G401.6 (cell line): ENCODE measurements at regions not wholly inside any gene's neighbourhood (a gene's known extent, or its start where the extent isn't known, plus 50 kb on each side); places are given as distances from the start of the nearest gene placed in this dataset.

Experiments
- FAIRE-seq: peaks from 2 replicates; lab custom pipeline; 2012; peaks lifted over from hg19 to GRCh38; lab: Jason Lieb, UNC

DNA sequence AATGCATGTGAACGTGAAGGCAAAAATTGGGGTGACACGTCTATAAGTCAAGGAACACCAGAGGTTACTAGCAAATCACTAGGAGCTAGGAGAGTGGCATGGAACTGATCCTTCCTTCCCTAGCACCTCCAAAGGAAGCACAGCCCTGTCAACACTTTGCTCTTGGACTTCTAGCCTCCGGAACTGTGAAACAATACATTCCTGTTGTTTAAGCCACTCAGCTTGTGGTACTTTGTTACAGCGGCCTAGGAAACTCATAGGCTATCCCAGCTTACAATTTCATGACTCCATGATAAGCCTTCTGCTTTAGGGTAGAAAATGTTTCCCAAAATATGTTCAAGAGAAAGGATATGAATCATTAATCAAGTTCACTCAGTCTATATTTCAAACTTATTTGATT is 798.1 kb downstream of the DCDC2C start:
- no peak for FAIRE-seq

DNA sequence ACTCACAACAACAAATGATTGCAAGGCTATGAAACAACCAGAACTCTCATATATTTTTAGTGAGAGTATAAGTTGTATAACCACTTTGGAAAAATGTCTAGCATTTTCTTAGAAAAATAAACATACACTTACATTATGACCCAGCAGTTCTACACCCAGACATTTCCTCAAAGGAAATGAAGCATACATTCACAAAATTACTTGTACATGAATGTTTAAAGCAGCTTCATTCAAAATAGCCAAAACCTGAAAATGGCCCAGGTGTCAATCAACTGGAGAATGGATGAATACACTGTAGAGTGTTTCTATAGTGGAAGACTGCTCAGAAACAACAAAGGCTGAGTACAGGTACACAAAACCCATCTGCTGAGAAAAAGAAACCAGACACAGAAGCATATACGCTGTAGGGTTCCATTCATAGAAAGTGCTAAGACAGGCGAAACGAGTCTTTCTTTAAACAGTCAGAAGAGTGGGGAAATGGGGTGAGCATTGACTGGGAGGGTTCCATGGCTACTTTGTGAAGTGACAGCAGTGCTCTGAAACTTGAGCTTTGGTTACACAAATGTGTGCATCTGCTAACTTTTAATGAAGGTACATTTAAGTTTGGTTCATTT is 799.0 kb downstream of the DCDC2C start:
- FAIRE-seq: no peak

DNA sequence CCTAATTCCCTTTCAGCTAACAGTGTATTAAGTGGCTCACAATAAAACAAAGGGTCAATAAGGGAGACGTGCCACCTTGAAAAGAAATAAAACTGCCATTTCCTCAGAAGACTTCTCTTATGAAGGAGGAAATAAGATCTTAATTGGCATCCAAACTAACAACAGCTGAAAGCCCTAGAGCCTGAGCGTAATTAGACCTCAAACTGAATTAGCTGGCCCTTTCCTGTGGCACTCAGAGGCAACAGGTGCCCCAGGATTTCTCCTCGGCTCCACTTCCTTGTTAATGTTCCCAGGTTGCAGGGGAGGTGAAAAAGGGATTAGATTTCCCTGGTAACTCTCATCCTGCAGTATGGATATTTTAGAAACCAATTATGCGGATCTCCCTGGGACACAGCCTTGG is 804.3 kb downstream of the DCDC2C start:
- no peak for FAIRE-seq

DNA sequence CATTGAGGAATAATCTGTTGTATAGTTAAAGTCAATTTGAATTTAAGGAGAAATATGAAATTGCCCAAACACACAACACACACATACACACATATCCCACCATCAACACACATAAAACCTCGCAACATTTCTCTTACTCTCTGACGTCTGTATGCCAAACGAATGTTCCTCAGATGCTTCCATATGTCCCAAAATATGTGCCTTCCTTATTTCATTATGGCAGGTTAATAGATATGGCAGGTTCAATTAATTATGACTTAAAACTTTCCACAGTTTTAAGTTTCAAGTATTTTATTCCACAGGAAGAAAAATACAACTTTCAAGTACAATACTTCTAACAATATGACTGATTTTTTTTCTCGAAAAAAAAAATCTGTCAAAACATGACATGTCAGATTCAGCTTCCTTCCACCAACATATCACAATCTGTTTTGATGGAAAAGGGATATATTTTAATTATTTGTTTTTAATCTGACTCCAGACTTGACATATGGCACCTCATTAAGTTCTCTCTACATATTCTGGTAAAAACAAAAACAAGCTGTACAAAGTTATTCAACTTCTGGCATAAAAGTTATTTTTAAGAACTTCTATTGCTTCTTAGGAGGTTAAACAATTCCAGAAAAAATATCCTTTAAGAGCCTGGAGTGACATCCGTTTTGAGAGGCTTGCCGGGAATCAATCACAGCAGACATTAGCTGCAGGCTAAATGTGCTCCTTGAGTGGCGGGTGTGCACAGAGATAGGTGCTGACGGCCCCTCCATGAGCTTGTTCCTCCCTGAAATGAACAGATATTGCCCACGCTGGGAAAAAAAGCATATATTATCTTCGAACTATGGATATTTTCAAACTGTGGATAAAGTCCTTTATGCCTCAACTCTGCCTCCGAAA is 812.7 kb downstream of the DCDC2C start:
- no peak for FAIRE-seq

DNA sequence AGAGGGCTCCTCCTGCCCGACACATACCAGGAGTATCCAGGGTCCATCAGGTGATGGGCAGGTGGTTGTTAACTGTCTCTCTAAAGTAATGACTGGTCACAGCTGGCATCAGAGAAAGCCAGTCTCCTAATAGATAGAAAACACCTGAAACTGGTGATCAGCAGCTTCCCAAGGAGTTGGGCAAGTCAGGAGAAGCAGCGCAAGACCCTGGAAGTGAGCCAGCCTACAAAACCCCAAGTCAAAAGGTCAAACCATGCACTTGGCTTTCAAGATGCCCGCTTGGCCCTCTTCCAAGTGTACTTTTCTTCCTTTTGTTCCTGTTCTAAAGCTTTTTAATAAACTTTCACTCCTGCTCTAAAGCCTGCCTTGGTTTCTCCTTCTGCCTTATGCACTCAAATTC is 815.2 kb downstream of the DCDC2C start:
- no peak for FAIRE-seq

DNA sequence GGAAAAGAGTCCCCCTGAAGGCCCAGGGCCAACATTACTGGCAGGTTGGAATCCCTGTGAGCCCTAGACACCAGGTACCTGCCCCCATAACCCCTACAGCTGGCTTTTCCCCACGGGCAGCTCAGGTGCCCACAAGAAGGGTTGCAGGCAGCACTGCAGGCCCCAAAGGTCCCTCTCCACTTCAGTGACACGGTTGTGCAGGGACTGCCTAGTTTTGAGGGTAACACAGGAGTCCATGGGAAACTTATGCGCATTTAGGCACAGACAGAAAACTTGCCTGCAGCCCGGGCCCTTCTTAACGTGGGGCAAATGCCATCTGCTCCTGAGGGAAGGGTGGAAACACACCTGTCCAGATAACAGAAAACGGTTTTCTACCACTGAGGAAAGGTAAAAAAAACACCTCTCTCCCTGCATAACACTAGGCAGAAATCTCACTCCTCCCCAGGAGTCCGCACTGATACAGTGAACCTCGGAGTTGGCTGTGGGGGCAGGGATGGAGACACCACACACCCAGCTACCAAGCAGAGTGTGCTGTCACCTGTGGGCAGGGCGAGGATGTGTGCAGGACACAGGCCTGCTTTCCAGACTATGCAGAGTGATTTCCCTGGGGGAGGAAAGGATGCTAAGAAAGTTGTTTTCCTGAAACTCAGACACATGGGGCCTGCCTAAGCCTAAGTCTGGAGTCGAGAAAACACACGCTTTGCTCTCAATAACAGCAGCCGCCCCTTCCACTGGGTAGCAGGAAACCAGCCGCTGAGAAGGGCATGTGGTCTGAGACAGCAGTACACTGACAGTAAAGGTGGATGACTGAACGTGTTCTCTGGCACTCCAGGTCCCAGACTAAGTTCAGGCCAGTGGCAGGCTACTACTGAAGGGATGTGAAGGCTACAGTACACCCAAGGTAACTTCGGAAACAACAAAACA is 819.4 kb downstream of the DCDC2C start:
- FAIRE-seq: no peak

DNA sequence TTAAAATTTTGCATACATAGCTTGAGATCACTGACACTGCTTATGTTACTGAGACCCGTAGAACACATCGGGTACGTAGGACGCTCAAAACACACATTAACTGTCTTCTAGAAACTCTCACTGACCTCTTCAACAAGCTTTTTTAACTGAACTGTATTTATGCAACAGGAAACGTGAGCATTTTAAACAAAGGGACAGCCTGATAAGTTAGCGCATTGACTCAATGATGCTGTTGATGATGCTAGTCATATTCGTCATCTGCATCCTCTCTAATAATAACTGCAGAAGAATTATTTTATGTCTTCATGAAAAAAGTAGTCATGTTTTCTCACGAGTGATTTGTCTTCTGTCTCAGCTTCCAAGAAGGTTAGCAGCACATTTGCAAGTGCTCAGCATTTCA is 824.0 kb downstream of the DCDC2C start:
- FAIRE-seq: no peak

DNA sequence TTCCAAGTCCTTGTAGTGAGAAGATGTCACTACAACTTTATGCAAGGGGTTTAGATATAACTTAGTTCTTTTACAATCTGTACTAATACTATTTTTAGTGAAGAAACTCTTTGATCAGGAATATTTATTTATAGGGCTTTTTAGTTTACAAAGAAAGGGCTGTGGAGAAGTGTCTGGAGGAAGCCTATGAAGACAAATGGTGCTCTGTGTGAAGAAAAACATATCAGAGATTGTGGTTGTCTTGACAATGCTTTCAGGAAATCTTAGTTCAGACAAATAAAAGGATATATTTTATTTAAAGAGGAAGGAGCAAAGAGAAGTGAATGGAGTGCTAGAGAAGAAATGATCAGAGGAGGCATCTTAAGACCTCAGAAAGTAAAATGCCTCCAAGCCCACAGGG is 824.9 kb downstream of the DCDC2C start:
- FAIRE-seq: no peak

DNA sequence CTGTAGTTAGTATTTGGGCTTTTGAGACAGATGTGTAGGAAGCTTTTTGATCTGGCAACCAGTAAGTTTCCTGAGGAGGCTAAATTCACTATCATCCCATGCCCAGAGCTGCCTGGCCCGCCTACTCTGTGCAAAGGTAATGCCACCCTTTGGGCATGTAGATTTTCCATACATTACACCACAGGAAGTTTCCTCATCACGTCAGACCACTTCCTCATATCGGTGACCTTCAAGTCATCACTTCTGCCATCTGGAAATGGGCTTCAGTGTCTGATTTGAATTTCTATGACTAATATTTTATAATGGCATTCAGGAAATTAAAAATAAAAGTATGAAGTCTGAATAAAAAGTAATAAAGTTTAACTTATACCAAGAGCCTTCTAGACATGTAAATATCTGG is 825.4 kb downstream of the DCDC2C start:
- FAIRE-seq: no peak

DNA sequence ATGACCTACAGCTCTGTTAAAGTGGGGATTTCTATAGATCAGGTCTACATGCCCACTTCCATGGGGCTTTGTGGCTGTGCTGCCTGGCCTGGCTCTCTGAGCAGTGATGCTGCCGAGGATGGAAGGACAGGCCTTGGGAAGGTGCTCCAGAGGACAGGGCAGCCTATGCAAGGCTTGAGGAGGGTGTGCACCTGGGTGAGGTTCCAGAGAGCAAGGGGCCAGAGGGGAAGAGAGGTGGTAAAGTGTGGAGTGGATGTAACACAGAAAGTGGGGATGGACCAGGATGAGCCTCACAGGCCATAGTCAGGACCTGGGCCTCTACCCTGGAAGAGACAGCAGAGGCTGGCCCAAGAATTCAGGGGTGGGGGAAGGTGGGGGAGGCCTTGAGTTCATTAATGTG is 826.4 kb downstream of the DCDC2C start:
- no peak for FAIRE-seq

DNA sequence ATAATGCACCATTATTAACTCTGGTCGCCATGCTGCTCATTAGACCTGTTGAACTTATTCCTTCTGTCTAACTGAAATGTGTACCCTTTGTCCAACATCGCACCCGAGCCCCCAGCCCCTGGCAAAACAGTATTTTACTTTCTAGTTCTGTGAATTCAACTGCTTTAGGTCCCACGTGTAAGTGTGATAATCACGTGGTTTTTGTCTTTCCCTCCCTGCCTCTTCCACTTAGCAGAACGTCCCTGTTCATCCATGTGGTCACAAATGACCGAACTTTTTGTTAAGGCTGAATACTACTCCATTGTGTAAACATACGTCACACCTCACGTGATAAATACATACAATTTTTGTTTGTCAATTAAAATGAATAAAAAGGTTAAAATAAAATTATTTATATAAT is 826.9 kb downstream of the DCDC2C start:
- no peak for FAIRE-seq

DNA sequence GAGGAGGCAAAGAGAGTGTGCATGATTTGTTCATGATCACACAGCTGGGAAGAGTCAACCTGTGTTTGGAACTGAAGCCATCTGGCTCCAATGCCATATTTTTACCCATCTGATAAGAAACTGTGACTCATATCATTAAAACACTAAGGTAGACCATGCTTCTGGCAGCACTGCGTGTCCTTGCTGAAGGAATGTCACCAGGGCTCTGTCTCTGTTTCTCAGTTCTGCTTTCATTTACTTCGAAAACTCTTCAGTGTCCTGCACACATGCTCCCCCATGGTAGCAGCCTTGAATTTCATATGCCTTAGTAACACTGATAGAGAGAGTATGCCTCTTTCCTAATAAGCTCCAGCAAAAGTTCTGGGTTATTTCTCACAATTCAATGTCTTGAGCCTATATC is 830.4 kb downstream of the DCDC2C start:
- FAIRE-seq: no peak

DNA sequence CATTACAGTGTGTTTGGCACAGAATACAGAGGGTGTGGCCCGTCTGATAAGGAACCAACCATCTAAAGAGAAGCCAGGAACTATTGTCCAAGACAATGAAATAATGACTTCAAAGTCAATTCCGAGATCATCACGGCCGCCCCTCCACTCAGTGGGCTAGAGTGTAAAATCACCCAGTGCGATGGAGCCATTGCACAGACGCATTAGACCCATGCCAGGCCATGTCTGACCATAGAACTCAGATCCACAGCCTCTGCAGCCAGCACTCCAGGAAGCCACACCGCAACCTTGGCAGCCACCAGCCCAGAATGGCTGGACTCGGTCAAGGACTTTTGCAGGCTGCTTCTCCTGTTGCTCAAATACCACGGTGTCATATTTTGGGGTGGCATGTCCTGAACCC is 835.7 kb downstream of the DCDC2C start:
- FAIRE-seq: no peak

DNA sequence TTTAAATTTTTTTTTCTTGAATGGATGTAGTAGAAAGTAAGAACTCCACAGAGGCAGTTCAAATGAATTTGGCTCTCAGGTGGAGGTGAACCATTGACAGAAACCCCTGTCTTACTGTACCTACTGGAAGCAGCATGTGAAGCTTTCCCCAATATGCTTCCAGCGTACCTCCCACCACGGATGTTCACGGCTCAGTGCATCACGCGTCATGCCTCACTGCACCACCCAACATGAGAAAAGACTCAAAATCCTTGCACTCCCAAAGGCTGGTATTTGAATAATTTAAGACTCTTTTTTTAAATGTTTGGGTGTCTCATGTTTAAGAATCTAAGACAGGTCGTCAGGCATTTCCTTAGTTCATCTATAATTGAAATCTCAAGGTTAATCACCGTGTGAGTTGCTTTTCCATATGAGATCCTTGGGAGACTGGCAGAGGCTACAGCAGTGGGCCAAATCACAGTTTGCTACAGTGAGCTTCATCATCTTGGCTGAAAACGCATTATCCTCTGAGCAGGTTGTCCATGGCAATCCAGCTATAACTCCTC is 846.4 kb downstream of the DCDC2C start:
- FAIRE-seq: no peak

DNA sequence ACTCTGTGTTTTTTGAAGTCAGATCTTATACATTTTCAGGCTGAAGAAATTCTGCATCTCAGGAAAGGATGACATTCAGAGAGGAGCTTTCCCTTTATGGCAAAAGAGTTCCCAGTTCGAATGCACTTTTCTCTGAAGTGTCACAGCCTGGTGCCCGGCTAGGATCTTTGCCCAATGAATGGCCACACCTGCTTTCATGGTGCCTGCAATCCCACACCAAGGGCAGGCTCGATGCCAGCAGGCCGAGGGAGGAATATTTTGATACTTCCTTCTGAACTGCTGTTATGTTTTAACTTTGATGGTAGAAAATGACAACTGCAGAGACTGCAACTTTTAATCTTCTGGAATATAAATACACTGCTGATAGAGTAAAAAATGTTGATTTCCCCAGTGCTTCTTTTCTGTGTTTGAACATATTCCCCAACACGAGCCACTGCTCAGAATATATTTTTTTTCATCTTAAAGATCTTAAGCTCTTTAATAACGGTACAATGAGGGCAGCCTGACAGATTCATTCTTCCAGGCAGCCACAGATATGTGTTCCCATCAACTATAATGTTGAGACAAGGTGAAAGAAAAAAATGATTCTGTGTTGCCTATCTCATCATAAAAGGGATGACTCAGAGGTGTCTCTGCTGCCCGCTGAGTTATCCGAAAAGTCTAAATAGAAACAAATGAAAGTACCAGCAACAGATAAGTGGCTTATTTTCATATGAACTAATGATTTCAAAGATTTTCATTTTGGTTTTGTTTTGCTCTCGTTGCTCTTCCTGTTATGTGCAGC is 848.5 kb downstream of the DCDC2C start:
- no peak for FAIRE-seq

DNA sequence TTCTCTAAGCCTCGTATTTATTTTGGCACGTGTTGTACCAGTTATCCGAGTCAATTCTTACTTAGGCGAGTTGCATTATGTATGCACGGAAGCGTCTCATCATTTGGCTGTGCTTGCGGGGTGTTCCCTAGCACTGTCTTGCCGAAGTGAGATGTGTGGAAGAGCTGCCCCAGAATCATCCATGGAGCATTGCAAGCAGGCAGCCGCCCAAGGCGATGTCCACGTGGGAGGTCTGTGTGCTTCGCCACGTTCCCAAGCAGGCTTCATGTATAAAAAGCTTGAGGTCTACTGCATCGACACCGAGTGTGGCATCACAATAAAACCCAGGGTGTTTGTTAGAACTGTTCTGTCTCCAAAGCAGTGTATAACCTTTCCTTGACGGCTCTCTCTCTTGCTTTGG is 849.9 kb downstream of the DCDC2C start:
- FAIRE-seq: no peak

DNA sequence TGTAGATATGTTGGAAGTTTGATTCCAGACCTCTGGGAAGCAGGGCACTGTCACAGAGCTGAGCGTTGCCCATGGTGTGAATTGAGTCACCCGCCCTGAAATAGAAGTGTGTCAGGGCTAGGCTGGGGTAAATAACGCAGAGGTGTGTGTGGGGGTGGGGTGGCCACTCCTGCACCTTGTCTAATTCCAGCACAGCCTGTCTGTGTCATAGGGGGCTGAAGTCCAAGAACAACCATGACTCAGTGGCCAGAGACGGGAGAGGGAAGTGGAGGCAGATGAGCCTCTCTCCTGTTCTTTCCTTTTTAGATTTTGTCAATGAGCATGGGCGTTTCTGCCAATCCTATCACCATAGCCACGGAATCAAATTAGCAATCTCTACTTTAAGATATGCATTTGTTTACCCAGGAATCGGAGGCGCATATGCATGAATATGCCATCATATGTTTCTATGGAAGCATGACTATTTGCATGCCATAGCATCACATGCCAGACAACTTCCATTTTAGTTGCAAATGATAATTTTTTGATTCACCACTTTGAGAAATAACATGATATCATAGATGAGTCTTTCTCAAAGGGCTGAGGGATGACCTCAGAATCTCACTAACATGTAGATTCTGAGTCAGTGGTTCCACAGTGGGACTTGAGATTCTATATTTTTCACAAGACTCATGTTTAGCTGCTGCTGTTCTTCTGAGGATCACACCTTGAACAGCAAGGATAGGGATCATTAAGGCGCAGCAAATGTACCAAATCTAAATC is 852.9 kb downstream of the DCDC2C start:
- FAIRE-seq: no peak

DNA sequence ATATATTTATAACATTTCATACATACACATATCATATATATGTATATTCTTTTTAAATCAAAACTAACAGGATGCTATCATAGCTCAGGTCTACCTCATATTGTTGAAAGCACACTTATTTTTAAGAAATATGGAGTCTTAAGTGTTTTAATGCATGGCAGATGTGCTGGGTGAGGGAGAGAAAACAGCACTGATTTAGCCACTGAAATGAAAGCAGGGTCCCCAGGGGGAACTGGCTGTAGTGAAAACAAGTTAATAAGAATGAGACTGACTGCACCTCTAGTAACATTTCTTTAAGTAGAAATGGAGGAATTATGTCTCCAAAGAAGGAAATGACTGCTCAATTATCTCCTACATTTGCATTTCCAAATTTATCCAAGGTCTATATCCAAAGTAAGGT is 857.8 kb downstream of the DCDC2C start:
- FAIRE-seq: no peak

DNA sequence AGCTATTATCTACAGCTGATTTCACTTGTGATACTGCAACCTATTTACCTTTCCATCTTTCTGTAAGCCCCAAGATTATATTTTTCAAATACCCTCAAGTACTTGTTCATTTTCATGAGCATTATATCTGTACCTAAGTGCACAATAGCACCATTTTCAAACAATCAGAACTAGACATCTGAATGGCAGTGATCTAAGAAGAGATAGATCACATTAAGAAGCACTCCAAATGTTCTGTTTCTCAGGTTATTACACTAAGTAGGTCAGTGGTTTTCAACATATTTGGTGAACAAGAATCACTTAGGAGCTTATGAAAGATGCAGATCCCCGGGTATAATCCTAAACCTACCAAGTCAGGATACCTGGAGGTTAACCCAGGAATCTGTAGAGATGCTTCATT is 872.7 kb downstream of the DCDC2C start:
- FAIRE-seq: no peak

DNA sequence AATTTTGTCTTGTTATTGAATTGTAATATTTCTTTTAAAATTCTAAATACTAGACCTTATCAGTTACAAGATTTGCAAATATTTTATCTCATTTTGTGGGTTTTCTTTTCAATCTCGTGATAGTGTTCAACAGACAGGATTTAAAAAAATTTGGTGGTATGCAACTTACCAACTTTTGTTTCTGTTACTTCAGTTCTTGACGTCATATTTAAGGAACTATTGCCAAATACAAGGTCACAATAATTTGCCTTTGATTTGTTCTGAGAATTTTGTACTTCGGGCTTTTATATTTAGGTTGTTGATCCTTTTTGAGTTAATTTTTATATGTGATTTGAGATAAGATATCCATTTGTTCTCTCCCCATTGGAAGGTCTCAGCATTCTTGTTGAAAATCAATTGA is 876.6 kb downstream of the DCDC2C start:
- FAIRE-seq: no peak

DNA sequence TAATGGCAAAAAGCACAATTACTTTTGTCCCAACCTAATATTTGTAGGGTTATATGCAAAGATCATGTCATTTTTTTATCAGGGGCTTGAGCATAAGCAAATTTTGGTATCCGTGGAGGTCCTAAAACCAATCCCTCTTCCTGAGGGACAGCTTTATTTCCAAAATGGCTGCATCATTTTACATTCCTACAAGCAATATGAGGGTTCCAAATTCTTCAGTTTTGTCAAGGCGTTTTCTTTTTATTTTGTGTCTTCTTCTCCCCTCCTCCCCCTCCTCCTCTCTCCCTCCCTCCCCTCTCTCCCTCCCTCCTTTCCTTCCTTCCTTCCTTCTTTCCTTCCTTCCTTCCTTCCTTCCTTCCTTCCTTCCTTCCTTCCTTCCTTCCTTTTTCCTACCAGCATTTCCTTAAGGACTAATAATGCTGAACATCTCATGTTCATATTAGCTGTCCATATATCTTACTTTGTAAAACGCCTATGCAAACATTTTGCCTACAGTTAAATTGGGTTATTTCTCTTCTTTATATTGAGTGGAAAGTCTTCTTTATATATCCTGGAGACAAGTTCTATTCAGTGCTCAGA is 881.8 kb downstream of the DCDC2C start:
- FAIRE-seq: no peak
